GM23338 (cell line): ENCODE measurements at regions not wholly inside any gene's neighbourhood (a gene's known extent, or its start where the extent isn't known, plus 50 kb on each side); places are given as distances from the start of the nearest gene placed in this dataset.
A peak's percentile ranks its signal among the peaks of the same experiment; 100 is the strongest.

Source experiments
- ATAC-seq: fragments of 200-7000 bp; cut with Tn5 transposase; 3 replicates; pipeline ENCODE4 v1.9.1; 2020
- DNase-seq: peaks from one replicate; pipeline ENCODE4 v3.0.0-alpha.2; 2015; ENCODE audit warnings: low spot score
- H2AFZ ChIP-seq: fragments of 200-600 bp; sonication (generic); 2 replicates; pipeline ENCODE4 v1.8.0; 2016; ENCODE audit warnings: antibody characterized with exemption, mild to moderate bottlenecking, moderate library complexity
- H3F3A ChIP-seq: fragments of 200-600 bp; sonication (generic); replicated peaks from 2 replicates; pipeline ENCODE4 v1.8.0; 2017; ENCODE audit warnings: antibody characterized with exemption, mixed run types, low read depth
- H3K27ac ChIP-seq: fragments of 200-600 bp; sonication (generic); 2 replicates; pipeline ENCODE4 v1.6.1; 2016; ENCODE audit warnings: low read depth
- H3K27me3 ChIP-seq: fragments of 200-600 bp; sonication (generic); 2 replicates; pipeline ENCODE4 v1.8.0; 2016; ENCODE audit warnings: mild to moderate bottlenecking, mixed run types, moderate library complexity; ENCODE audit not compliant: insufficient read depth
- H3K36me3 ChIP-seq: fragments of 200-600 bp; sonication (generic); 2 replicates; pipeline ENCODE4 v1.8.0; 2016; ENCODE audit warnings: mild to moderate bottlenecking; ENCODE audit not compliant: insufficient read depth
- H3K4me1 ChIP-seq: fragments of 200-600 bp; sonication (generic); 2 replicates; pipeline ENCODE4 v1.8.0; 2016; ENCODE audit warnings: mild to moderate bottlenecking, moderate library complexity; ENCODE audit not compliant: insufficient read depth
- H3K4me2 ChIP-seq: fragments of 200-600 bp; sonication (generic); 2 replicates; pipeline ENCODE4 v1.7.1; 2017; ENCODE audit warnings: mixed run types
- H3K4me3 ChIP-seq: fragments of 200-600 bp; sonication (generic); 2 replicates; pipeline ENCODE4 v1.6.1; 2016; ENCODE audit warnings: mixed run types
- H3K79me2 ChIP-seq: fragments of 200-600 bp; sonication (generic); replicated peaks from 2 replicates; pipeline ENCODE4 v1.8.0; 2017; ENCODE audit warnings: mild to moderate bottlenecking; ENCODE audit not compliant: insufficient read depth
- H3K9me2 ChIP-seq: fragments of 200-600 bp; sonication (generic); 2 replicates; pipeline ENCODE4 v1.8.0; 2017; ENCODE audit not compliant: insufficient read depth
- H4K20me1 ChIP-seq: fragments of 200-600 bp; sonication (generic); replicated peaks from 2 replicates; pipeline ENCODE4 v1.8.0; 2017; ENCODE audit warnings: mild to moderate bottlenecking; ENCODE audit not compliant: insufficient read depth
- H3K27ac Mint-ChIP-seq: 2 replicates; pipeline ENCODE4 v1.8.0; 2020; ENCODE audit warnings: inconsistent platforms, mild to moderate bottlenecking, moderate library complexity, mixed read lengths
- H3K27me3 Mint-ChIP-seq: 3 replicates; pipeline ENCODE4 v1.8.0; 2022; ENCODE audit warnings: low read depth, mild to moderate bottlenecking, moderate library complexity, mixed read lengths, inconsistent platforms; ENCODE audit not compliant: insufficient read depth, poor library complexity
- H3K36me3 Mint-ChIP-seq: 3 replicates; pipeline ENCODE4 v1.8.0; 2021; ENCODE audit warnings: low read depth, mild to moderate bottlenecking, inconsistent platforms, moderate library complexity, mixed read lengths
- H3K4me1 Mint-ChIP-seq: 3 replicates; pipeline ENCODE4 v1.8.0; 2020; ENCODE audit warnings: mild to moderate bottlenecking, inconsistent platforms, mixed read lengths
- H3K4me3 Mint-ChIP-seq: 3 replicates; pipeline ENCODE4 v1.8.0; 2021; ENCODE audit warnings: moderate library complexity, mild to moderate bottlenecking, inconsistent platforms, mixed read lengths
- H3K9me3 Mint-ChIP-seq: 3 replicates; pipeline ENCODE4 v1.8.0; 2020; ENCODE audit warnings: moderate library complexity, mild to moderate bottlenecking, inconsistent platforms, mixed read lengths
- CREB1 ChIP-seq: fragments of 250-450 bp; sonication (Bioruptor Pico); IDR thresholded peaks from 2 replicates; pipeline ENCODE4 v1.5.0; 2020; ENCODE audit warnings: low read depth, mild to moderate bottlenecking, moderate library complexity
- EZH2 ChIP-seq: fragments of 200-600 bp; sonication (generic); IDR thresholded peaks from one replicate; pipeline ENCODE4 v1.8.0; 2017; ENCODE audit warnings: antibody characterized with exemption, mild to moderate bottlenecking, low read depth; ENCODE audit not compliant: unreplicated experiment
- TF ChIP-seq, protein P1 (sequence below), 2 experiments: fragments of 200-600 bp in 1 of 2; sonication (generic) in 1 of 2; conservative IDR thresholded peaks; 2 replicates each; pipeline versions ENCODE4 v1.5.1 to v1.6.1; 2016 to 2017; ENCODE audit warnings: antibody characterized with exemption in 2 of 2, low read depth in 2 of 2, mild to moderate bottlenecking in 2 of 2, moderate library complexity in 1 of 2
- TF ChIP-seq, protein P2 (sequence below): IDR thresholded peaks from one replicate; pipeline ENCODE4 v1.6.1; 2018; ENCODE audit warnings: antibody characterized with exemption; ENCODE audit not compliant: unreplicated experiment

DNA sequence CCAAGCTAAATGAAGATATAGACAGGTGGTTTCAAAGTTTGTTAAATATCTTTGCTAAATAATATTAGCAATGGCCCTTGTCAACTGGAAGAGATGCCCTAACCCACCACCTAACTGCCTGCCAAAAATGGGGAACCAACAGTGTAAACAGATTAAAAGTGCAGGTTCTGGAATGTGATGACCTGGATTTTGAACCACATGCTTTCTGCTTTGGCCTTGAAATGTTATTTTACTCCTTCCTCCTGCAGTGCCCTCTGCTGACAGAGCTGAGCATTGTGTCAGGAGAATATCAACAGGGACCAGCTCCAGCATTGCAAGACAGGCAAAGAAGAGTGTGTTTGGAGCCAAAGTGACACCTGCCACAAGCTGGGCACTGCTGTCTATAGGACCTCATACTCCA lies 226.6 kb downstream of the MYLK4 start:
- Mint-ChIP-seq H3K4me3 (no peak overlapping the region), H3K27me3 (no peaks in the 10 kb centered on the region), H3K4me1 (no peaks in the 10 kb centered on the region), H3K36me3 (peaks cover 7% of the 10 kb centered on the region; the same call in 2 of the 3 replicates), H3K27ac (no peak overlapping the region), H3K9me3 (peaks cover 27% of the 10 kb centered on the region)
- H3K4me1 ChIP-seq, result no peaks in the 10 kb centered on the region
- no peak overlapping the region for H3K27ac ChIP-seq
- no peaks in the 10 kb centered on the region for H3F3A ChIP-seq
- H3K36me3 ChIP-seq, result no peaks in the 10 kb centered on the region; the same call in 1 of the 2 replicates
- no peak for TF ChIP-seq EZH2
- TF ChIP-seq, protein P1, sequence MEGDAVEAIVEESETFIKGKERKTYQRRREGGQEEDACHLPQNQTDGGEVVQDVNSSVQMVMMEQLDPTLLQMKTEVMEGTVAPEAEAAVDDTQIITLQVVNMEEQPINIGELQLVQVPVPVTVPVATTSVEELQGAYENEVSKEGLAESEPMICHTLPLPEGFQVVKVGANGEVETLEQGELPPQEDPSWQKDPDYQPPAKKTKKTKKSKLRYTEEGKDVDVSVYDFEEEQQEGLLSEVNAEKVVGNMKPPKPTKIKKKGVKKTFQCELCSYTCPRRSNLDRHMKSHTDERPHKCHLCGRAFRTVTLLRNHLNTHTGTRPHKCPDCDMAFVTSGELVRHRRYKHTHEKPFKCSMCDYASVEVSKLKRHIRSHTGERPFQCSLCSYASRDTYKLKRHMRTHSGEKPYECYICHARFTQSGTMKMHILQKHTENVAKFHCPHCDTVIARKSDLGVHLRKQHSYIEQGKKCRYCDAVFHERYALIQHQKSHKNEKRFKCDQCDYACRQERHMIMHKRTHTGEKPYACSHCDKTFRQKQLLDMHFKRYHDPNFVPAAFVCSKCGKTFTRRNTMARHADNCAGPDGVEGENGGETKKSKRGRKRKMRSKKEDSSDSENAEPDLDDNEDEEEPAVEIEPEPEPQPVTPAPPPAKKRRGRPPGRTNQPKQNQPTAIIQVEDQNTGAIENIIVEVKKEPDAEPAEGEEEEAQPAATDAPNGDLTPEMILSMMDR (conservative IDR thresholded peaks at IDR 0.05; ENCODE audit: low read depth in 2 of 2), result peak; percentile 54 to 59
- no peaks in the 10 kb centered on the region for H3K79me2 ChIP-seq
- no peaks in the 10 kb centered on the region for H3K9me2 ChIP-seq
- no peak overlapping the region for H3K4me3 ChIP-seq
- H2AFZ ChIP-seq, result no peak overlapping the region
- H4K20me1 ChIP-seq, result no peaks in the 10 kb centered on the region
- ATAC-seq, result no peak; the same call in 2 of the 3 replicates
- no peaks in the 10 kb centered on the region for H3K27me3 ChIP-seq
- no peak overlapping the region for H3K4me2 ChIP-seq
- peak; percentile 38 for DNase-seq

DNA sequence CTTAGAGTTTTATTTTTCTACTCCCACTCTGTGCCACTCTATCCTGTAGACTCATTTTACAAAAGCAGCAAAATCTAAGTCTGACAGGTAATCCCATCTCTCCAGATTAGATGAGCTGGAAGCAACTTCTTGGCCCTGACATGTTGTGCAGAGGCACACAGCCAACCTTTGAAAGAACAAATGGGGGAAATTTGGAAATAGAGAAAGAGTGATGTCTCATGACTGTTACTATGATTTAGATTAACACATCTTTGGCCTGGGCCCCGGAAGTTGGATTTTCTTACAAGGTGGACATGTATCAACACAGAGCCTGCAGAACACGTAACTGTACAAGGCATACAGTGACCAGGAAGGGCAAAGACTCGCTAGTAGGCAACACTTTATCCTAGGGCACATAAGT lies 227.7 kb downstream of the MYLK4 start:
- peaks cover 7% of the 10 kb centered on the region; the same call in 2 of the 3 replicates for H3K36me3 Mint-ChIP-seq
- TF ChIP-seq, protein P2, sequence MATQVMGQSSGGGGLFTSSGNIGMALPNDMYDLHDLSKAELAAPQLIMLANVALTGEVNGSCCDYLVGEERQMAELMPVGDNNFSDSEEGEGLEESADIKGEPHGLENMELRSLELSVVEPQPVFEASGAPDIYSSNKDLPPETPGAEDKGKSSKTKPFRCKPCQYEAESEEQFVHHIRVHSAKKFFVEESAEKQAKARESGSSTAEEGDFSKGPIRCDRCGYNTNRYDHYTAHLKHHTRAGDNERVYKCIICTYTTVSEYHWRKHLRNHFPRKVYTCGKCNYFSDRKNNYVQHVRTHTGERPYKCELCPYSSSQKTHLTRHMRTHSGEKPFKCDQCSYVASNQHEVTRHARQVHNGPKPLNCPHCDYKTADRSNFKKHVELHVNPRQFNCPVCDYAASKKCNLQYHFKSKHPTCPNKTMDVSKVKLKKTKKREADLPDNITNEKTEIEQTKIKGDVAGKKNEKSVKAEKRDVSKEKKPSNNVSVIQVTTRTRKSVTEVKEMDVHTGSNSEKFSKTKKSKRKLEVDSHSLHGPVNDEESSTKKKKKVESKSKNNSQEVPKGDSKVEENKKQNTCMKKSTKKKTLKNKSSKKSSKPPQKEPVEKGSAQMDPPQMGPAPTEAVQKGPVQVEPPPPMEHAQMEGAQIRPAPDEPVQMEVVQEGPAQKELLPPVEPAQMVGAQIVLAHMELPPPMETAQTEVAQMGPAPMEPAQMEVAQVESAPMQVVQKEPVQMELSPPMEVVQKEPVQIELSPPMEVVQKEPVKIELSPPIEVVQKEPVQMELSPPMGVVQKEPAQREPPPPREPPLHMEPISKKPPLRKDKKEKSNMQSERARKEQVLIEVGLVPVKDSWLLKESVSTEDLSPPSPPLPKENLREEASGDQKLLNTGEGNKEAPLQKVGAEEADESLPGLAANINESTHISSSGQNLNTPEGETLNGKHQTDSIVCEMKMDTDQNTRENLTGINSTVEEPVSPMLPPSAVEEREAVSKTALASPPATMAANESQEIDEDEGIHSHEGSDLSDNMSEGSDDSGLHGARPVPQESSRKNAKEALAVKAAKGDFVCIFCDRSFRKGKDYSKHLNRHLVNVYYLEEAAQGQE, result no peak
- no peak for TF ChIP-seq CREB1 (CRISPR knock-in tag)
- H2AFZ ChIP-seq, result no peak overlapping the region; the same call in 1 of the 2 replicates
- no peak overlapping the region for H3K27ac ChIP-seq
- H3K4me1 Mint-ChIP-seq, result no peaks in the 10 kb centered on the region
- H3K36me3 ChIP-seq, result no peaks in the 10 kb centered on the region; the same call in 1 of the 2 replicates
- H3K9me2 ChIP-seq, result peaks cover 5% of the 10 kb centered on the region
- no peaks in the 10 kb centered on the region for H3K4me1 ChIP-seq
- no peak overlapping the region for H3K4me3 ChIP-seq
- no peak for ATAC-seq
- H3K9me3 Mint-ChIP-seq, result peaks cover 27% of the 10 kb centered on the region
- no peak overlapping the region for H3K27ac Mint-ChIP-seq
- no peak overlapping the region for H3K4me3 Mint-ChIP-seq
- no peak overlapping the region for H3K4me2 ChIP-seq
- no peaks in the 10 kb centered on the region for H3F3A ChIP-seq
- H3K27me3 Mint-ChIP-seq, result no peaks in the 10 kb centered on the region
- DNase-seq, result no peak
- H4K20me1 ChIP-seq, result no peaks in the 10 kb centered on the region
- no peaks in the 10 kb centered on the region for H3K27me3 ChIP-seq
- no peaks in the 10 kb centered on the region for H3K79me2 ChIP-seq
